ENCODE measurements at regions not wholly inside any gene's neighbourhood (a gene's known extent, or its start where the extent isn't known, plus 50 kb on each side); places are given as distances from the start of the nearest gene placed in this dataset.

- Mint-ChIP-seq H3K27me3 (ENCODE audit: insufficient read depth) (no peaks in the 10 kb centered on the region), H3K4me1 (ENCODE audit: low read depth) (no peaks in the 10 kb centered on the region), H3K36me3 (ENCODE audit: low read depth) (no peaks in the 10 kb centered on the region)
Measured at GRCh38 chr6:66533921-66534404, 826.9 kb upstream of the EYS start.

GRCh38 chr6:66526061-66526460 is 819.0 kb upstream of the EYS start:
- no peak overlapping the region for H3K27ac Mint-ChIP-seq

More at GRCh38 chr6:66533921-66534404, 826.9 kb upstream of the EYS start:
- no peak for TF ChIP-seq CTCF (IDR thresholded peaks at IDR 0.05)
- Mint-ChIP-seq H3K9me3 (peaks cover 10% of the 10 kb centered on the region), H3K4me3 (no peak overlapping the region), H3K27ac (no peak overlapping the region)
- no peak for DNase-seq

GRCh38 chr6:66522864-66523263 is 815.8 kb upstream of the EYS start:
- Mint-ChIP-seq H3K9me3 (peaks cover 9% of the 10 kb centered on the region), H3K27me3 (ENCODE audit: insufficient read depth) (no peaks in the 10 kb centered on the region), H3K36me3 (ENCODE audit: low read depth) (no peaks in the 10 kb centered on the region), H3K4me3 (no peak overlapping the region), H3K4me1 (ENCODE audit: low read depth) (no peaks in the 10 kb centered on the region), H3K27ac (no peak overlapping the region)
- no peak for TF ChIP-seq CTCF (IDR thresholded peaks at IDR 0.05)
- DNase-seq = no peak

More at GRCh38 chr6:66526061-66526460, 819.0 kb upstream of the EYS start:
- Mint-ChIP-seq H3K27me3 (ENCODE audit: insufficient read depth) (no peaks in the 10 kb centered on the region), H3K4me3 (no peak overlapping the region), H3K4me1 (ENCODE audit: low read depth) (no peaks in the 10 kb centered on the region), H3K36me3 (ENCODE audit: low read depth) (no peaks in the 10 kb centered on the region), H3K9me3 (peaks cover 9% of the 10 kb centered on the region)
- DNase-seq = no peak
- no peak for TF ChIP-seq CTCF (IDR thresholded peaks at IDR 0.05)

- no peaks in the 10 kb centered on the region for H3K4me1 Mint-ChIP-seq (ENCODE audit: low read depth)
- H3K4me3 Mint-ChIP-seq = no peak overlapping the region
- peaks cover 12% of the 10 kb centered on the region for H3K9me3 Mint-ChIP-seq
- no peak for TF ChIP-seq CTCF (IDR thresholded peaks at IDR 0.05)
- DNase-seq = no peak
- no peak overlapping the region for H3K27ac Mint-ChIP-seq
- H3K36me3 Mint-ChIP-seq (ENCODE audit: low read depth) = no peaks in the 10 kb centered on the region
- H3K27me3 Mint-ChIP-seq (ENCODE audit: insufficient read depth) = no peaks in the 10 kb centered on the region; the same call in 1 of the 2 replicates
Measured at GRCh38 chr6:66516377-66516776, 809.4 kb upstream of the EYS start.

GRCh38 chr6:66508433-66508832 is 801.4 kb upstream of the EYS start:
- H3K4me3 Mint-ChIP-seq = no peak overlapping the region

More at GRCh38 chr6:66508433-66508832, 801.4 kb upstream of the EYS start:
- Mint-ChIP-seq H3K27ac (no peak overlapping the region), H3K36me3 (ENCODE audit: low read depth) (no peaks in the 10 kb centered on the region), H3K27me3 (ENCODE audit: insufficient read depth) (no peaks in the 10 kb centered on the region; the same call in 1 of the 2 replicates), H3K4me1 (ENCODE audit: low read depth) (no peaks in the 10 kb centered on the region), H3K9me3 (peaks cover 41% of the 10 kb centered on the region)
- no peak for DNase-seq
- no peak for TF ChIP-seq CTCF (IDR thresholded peaks at IDR 0.05)
